ENCODE measurements at regions not wholly inside any gene's neighbourhood (a gene's known extent, or its start where the extent isn't known, plus 50 kb on each side); places are given as distances from the start of the nearest gene placed in this dataset.

- DNase-seq, result no peak
Observed at GRCh38 chr3:117266806-117267205, 557.2 kb downstream of the TUSC7 start.

GRCh38 chr3:117268318-117268717 is 558.7 kb downstream of the TUSC7 start:
- no peak for DNase-seq

GRCh38 chr3:117272274-117272673 is 562.7 kb downstream of the TUSC7 start:
- no peak for DNase-seq

GRCh38 chr3:117272876-117273523 is 563.4 kb downstream of the TUSC7 start:
- DNase-seq, result no peak

GRCh38 chr3:117277816-117278215 is 568.2 kb downstream of the TUSC7 start:
- no peak for DNase-seq

- DNase-seq, result no peak
Observed at GRCh38 chr3:117278424-117279190, 569.0 kb downstream of the TUSC7 start.

- no peak for DNase-seq
Observed at GRCh38 chr3:117281371-117281770, 571.8 kb downstream of the TUSC7 start.

GRCh38 chr3:117282566-117282965 is 573.0 kb downstream of the TUSC7 start:
- no peak for DNase-seq

- no peak for DNase-seq
Observed at GRCh38 chr3:117285737-117286136, 576.2 kb downstream of the TUSC7 start.

GRCh38 chr3:117286488-117286887 is 576.9 kb downstream of the TUSC7 start:
- no peak for DNase-seq

- DNase-seq, result no peak
Observed at GRCh38 chr3:117287602-117288001, 578.0 kb downstream of the TUSC7 start.

GRCh38 chr3:117291476-117291875 is 581.9 kb downstream of the TUSC7 start:
- DNase-seq, result no peak

- no peak for DNase-seq
Observed at GRCh38 chr3:117297065-117297464, 587.5 kb downstream of the TUSC7 start.

GRCh38 chr3:117297541-117297940 is 588.0 kb downstream of the TUSC7 start:
- DNase-seq, result no peak

GRCh38 chr3:117298273-117298672 is 588.7 kb downstream of the TUSC7 start:
- no peak for DNase-seq

- DNase-seq, result no peak
Observed at GRCh38 chr3:117302428-117302827, 592.8 kb downstream of the TUSC7 start.

- DNase-seq, result no peak
Observed at GRCh38 chr3:117303443-117303842, 593.9 kb downstream of the TUSC7 start.

- no peak for DNase-seq
Observed at GRCh38 chr3:117304681-117305080, 595.1 kb downstream of the TUSC7 start.

GRCh38 chr3:117305681-117306080 is 596.1 kb downstream of the TUSC7 start:
- no peak for DNase-seq

- DNase-seq, result no peak
Observed at GRCh38 chr3:117306299-117306698, 596.7 kb downstream of the TUSC7 start.

- no peak for DNase-seq
Observed at GRCh38 chr3:117308353-117308752, 598.8 kb downstream of the TUSC7 start.

GRCh38 chr3:117308756-117309155 is 599.2 kb downstream of the TUSC7 start:
- DNase-seq, result no peak

- DNase-seq, result no peak
Observed at GRCh38 chr3:117310536-117310935, 601.0 kb downstream of the TUSC7 start.

GRCh38 chr3:117314441-117315150 is 605.0 kb downstream of the TUSC7 start:
- no peak for DNase-seq

Data from NCI-H345 (cell line).